ENCODE measurements at regions not wholly inside any gene's neighbourhood (a gene's known extent, or its start where the extent isn't known, plus 50 kb on each side); places are given as distances from the start of the nearest gene placed in this dataset.

DNA sequence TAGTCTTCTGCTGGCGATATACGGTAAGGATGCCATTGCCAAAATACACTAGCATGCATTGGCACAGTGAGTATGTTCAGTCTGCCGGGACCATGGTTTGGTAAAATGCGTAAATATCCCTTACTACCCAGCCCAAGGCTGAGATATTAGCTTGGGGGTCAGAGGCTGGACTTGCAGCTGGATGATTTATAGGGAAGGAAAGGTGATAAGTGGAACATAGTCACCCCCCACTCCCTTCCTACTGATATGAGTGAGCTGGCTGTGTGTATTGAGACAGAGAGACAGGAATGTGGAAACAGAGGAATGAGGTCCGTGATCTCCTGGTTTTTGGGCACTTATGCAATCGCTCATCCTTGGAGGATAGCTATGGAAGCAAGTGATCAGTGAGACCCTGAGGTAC is 642.8 kb downstream of the KCNT2 start:
- Histone ChIP-seq H3K27me3 (ENCODE audit: insufficient read depth, poor library complexity, severe bottlenecking) (no peaks in the 10 kb centered on the region), H3K27ac (replicated peaks) (no peak overlapping the region), H3K4me3 (replicated peaks; ENCODE audit: insufficient read depth, low read length) (no peak overlapping the region)
- TF ChIP-seq, protein P1, sequence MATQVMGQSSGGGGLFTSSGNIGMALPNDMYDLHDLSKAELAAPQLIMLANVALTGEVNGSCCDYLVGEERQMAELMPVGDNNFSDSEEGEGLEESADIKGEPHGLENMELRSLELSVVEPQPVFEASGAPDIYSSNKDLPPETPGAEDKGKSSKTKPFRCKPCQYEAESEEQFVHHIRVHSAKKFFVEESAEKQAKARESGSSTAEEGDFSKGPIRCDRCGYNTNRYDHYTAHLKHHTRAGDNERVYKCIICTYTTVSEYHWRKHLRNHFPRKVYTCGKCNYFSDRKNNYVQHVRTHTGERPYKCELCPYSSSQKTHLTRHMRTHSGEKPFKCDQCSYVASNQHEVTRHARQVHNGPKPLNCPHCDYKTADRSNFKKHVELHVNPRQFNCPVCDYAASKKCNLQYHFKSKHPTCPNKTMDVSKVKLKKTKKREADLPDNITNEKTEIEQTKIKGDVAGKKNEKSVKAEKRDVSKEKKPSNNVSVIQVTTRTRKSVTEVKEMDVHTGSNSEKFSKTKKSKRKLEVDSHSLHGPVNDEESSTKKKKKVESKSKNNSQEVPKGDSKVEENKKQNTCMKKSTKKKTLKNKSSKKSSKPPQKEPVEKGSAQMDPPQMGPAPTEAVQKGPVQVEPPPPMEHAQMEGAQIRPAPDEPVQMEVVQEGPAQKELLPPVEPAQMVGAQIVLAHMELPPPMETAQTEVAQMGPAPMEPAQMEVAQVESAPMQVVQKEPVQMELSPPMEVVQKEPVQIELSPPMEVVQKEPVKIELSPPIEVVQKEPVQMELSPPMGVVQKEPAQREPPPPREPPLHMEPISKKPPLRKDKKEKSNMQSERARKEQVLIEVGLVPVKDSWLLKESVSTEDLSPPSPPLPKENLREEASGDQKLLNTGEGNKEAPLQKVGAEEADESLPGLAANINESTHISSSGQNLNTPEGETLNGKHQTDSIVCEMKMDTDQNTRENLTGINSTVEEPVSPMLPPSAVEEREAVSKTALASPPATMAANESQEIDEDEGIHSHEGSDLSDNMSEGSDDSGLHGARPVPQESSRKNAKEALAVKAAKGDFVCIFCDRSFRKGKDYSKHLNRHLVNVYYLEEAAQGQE (IDR thresholded peaks at IDR 0.05; ENCODE audit: insufficient replicate concordance, low read depth): no peak
- no peak for TF ChIP-seq GABPA (IDR thresholded peaks at IDR 0.05; ENCODE audit: low read depth)
- TF ChIP-seq, protein P2, sequence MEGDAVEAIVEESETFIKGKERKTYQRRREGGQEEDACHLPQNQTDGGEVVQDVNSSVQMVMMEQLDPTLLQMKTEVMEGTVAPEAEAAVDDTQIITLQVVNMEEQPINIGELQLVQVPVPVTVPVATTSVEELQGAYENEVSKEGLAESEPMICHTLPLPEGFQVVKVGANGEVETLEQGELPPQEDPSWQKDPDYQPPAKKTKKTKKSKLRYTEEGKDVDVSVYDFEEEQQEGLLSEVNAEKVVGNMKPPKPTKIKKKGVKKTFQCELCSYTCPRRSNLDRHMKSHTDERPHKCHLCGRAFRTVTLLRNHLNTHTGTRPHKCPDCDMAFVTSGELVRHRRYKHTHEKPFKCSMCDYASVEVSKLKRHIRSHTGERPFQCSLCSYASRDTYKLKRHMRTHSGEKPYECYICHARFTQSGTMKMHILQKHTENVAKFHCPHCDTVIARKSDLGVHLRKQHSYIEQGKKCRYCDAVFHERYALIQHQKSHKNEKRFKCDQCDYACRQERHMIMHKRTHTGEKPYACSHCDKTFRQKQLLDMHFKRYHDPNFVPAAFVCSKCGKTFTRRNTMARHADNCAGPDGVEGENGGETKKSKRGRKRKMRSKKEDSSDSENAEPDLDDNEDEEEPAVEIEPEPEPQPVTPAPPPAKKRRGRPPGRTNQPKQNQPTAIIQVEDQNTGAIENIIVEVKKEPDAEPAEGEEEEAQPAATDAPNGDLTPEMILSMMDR (IDR thresholded peaks at IDR 0.05; ENCODE audit: insufficient read depth, low read length): no peak
- TF ChIP-seq POLR2AphosphoS5 (IDR thresholded peaks at IDR 0.05; ENCODE audit: low read depth): no peak
- no peak for TF ChIP-seq SPI1 (IDR thresholded peaks at IDR 0.05; ENCODE audit: borderline replicate concordance, low read depth)
- no peak for DNase-seq (ENCODE audit: low read depth in 1 of 2, low spot score in 1 of 2)

DNA sequence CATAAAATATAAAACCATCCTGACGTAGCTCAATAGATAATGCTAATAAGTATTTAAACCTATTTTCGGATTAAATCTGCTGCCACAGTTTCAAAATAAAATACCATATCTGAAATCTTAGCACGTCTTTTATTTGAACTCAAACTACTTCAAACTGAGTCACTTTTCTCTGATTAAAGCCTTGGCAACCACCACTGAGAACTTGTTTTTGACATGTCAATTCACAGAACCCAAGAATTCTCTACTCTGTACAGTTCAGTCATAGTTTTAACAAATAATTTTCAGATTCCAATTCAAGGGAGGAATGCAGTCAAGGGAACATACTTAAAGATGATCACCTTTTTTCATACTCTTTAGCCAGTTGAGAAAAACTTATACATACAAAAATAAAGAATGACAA is 643.2 kb downstream of the KCNT2 start:
- Histone ChIP-seq H3K27ac (replicated peaks) (no peak overlapping the region), H3K27me3 (ENCODE audit: insufficient read depth, poor library complexity, severe bottlenecking) (no peaks in the 10 kb centered on the region), H3K4me3 (replicated peaks; ENCODE audit: insufficient read depth, low read length) (no peak overlapping the region)
- no peak for DNase-seq (ENCODE audit: low read depth in 1 of 2, low spot score in 1 of 2)
- TF ChIP-seq GABPA (IDR thresholded peaks at IDR 0.05; ENCODE audit: low read depth) (no peak), POLR2AphosphoS5 (IDR thresholded peaks at IDR 0.05; ENCODE audit: low read depth) (no peak), SPI1 (IDR thresholded peaks at IDR 0.05; ENCODE audit: borderline replicate concordance, low read depth) (no peak)
- TF ChIP-seq, protein P2 (IDR thresholded peaks at IDR 0.05; ENCODE audit: insufficient read depth, low read length): no peak
- TF ChIP-seq, protein P1 (IDR thresholded peaks at IDR 0.05; ENCODE audit: insufficient replicate concordance, low read depth): no peak

DNA sequence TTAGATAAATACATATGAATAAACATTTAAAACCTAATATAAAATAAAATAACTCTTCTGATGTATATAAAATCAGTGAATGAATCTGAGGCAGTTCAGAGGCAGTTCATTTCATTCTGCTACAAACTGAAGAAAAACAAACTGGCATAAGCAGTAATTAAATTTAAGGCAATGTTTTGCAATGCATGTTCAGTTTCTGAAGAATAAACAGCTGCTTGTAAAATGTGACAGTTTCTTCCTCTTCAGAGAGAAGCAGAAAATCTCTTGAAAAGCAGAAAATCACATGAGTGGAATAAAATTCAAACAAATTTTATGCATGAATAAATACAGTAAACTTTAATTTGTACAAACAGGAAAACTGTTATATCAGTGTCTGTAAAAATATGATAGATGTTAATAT is 643.7 kb downstream of the KCNT2 start:
- Histone ChIP-seq H3K27me3 (ENCODE audit: insufficient read depth, poor library complexity, severe bottlenecking) (no peaks in the 10 kb centered on the region), H3K4me3 (replicated peaks; ENCODE audit: insufficient read depth, low read length) (no peak overlapping the region), H3K27ac (replicated peaks) (no peak overlapping the region)
- TF ChIP-seq SPI1 (IDR thresholded peaks at IDR 0.05; ENCODE audit: borderline replicate concordance, low read depth) (no peak), GABPA (IDR thresholded peaks at IDR 0.05; ENCODE audit: low read depth) (no peak), POLR2AphosphoS5 (IDR thresholded peaks at IDR 0.05; ENCODE audit: low read depth) (no peak)
- TF ChIP-seq, protein P1 (IDR thresholded peaks at IDR 0.05; ENCODE audit: insufficient replicate concordance, low read depth): no peak
- TF ChIP-seq, protein P2 (IDR thresholded peaks at IDR 0.05; ENCODE audit: insufficient read depth, low read length): no peak
- no peak for DNase-seq (ENCODE audit: low read depth in 1 of 2, low spot score in 1 of 2)

All from HL-60 (cell line).